Kidney tubule cell (primary cell): ENCODE measurements at regions not wholly inside any gene's neighbourhood (a gene's known extent, or its start where the extent isn't known, plus 50 kb on each side); places are given as distances from the start of the nearest gene placed in this dataset.
"Not testable (repeated sequence)": the region's sequence is repeated elsewhere in the genome, so short reads cannot be mapped to it uniquely, and the experiment has no call there.

Experiments
- DNase-seq: peaks from one replicate; pipeline ENCODE4 v3.0.0-alpha.2; 2018; ENCODE audit warnings: low spot score

DNA sequence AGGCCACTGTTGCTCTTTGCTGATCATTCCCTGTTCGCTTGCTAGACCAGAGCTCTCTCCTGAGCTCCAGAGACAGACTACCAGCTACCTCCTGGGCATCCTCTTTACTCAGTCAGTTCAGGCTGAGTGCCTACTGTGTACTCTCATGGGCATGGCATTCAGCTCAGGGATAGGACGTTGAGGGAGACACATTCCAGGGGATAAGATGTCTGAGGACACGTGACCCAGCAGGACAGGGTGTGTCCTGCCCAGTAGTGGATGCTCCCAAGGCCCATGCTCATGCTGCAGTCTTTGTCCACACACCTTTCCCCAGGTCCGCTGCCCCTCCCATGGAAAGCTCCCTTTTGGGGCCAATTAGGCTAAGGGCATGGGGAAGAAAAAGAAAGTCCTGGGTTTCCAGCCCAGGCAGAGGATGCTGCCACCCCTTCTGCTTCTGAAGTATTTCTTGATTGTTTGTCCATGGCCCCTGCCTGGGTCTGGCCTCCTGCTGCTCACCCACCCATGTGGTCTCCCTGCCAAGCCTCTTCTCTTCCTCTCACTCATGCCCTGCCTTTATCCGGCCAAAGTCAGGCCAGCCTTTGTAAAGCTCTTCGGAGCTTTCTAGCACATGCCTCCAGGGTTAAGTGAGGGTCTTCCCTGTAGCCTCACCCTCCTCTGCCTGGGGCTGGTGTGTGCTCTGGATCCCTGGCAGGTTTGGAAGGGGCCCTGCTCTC lies 60.5 kb upstream of the PITX1 start:
- peak; percentile 12 for DNase-seq

DNA sequence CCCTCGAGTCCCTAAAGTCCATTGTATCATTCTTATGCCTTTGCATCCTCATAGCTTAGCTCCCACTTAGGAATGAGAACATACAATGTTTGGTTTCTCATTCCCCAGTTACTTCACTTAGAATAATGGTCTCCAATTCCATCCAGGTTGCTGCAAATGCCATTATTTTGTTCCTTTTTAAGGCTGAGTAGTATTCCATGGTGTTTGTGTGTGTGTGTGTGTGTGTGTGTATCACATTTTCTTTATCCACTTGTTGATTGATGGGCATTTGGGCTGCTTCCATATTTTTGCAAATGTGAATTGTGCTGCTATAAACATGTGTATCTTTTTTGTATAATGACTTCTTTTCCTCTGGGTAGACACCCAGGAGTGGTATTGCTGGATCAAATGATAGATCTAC lies 59.5 kb upstream of the PITX1 start:
- not testable (repeated sequence) for DNase-seq

DNA sequence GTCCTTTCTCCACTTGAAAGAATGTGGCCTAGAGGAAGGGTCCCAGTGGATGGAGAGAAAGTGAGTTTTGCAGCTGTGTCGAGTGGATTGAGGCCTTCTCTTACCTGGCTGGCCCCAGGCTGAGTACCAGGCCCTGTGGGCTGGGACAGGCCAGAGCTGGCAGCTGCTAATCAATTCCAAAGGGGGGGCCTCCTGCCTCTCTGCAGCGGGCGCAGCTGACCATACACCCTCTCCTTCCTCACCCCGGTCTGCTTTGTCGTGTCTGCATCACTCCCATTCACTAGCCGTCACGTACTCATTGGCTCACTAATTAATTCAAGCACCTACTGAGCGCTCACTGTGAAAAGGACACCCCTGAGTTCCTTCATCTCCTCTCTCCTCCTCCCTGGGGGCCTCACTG lies 58.4 kb upstream of the PITX1 start:
- no peak for DNase-seq

DNA sequence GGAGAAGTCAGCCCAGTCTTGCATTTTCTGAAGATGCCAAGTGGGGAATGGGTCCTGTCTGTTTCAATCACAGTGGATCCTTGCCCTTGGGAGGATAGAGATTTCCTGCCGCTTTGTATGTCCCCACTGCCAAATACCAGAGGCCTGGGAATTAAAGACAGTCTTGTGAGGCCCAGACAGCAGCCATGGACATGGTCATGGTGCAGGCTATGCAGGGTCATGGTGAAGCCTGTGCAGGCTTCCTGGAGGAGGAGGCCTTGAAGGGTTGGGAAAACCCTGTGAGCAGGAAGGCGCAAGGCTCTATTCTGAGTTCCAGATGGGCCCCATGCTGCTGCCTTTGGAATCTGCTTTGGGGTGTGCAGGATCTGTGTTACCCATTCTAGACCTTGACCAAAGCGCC lies 57.3 kb upstream of the PITX1 start:
- DNase-seq, result no peak

DNA sequence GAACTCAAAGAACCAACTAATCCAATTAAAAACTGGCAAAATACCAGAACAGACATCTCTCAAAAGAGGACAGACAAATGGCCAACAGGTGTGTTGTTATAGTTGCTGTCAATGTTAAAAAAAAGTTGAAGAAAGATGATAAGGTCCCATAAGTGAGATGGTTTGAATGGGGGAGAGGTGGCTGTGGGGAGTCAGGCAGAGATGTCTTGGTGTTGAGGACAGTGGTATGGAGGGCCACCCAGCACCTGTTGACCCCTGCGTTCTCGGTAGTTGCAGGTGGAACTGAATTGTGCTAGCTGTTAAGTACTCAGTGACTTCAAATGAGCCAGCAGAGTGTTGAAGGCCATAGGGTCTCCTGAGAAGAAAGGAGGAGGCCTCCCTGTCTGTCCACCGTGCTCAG lies 55.9 kb upstream of the PITX1 start:
- DNase-seq, result no peak

DNA sequence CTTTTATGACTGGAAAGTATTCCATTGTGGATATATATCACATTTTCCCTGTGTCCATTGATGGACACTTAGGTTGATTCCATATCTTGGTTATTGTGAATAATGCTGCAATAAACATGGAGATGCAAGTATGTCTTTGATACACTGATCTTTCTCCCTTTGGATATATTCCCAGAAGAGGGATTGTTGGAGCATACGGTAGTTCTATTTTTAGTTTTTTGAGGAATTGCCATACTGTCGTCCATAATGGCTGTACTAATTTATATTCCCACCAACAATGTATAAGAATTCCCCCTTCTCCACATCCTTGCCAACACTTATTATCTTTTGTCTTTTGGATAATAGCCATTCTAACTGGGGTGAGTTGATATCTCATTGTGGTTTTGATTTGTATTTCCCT lies 54.9 kb upstream of the PITX1 start:
- DNase-seq, result no peak

DNA sequence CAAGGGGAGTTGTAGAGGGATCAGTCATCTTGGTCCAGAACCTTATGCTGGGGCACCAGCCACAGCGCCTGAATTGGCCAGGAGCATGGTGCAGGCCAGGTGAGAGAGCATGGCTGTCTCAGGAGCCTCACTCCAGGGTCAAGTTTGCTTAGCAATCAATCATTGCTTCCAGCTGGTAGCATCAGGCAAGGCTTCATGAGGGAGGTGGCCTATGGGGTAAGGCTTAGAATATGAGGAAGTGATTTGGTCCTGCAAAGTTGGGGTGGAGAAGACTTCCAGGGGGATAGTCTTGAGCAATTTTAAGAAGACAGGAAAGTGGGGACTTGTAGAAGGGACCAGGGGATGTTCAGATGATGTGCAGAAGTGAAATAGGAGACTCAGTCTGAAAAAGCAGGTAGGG lies 53.9 kb upstream of the PITX1 start:
- no peak for DNase-seq

DNA sequence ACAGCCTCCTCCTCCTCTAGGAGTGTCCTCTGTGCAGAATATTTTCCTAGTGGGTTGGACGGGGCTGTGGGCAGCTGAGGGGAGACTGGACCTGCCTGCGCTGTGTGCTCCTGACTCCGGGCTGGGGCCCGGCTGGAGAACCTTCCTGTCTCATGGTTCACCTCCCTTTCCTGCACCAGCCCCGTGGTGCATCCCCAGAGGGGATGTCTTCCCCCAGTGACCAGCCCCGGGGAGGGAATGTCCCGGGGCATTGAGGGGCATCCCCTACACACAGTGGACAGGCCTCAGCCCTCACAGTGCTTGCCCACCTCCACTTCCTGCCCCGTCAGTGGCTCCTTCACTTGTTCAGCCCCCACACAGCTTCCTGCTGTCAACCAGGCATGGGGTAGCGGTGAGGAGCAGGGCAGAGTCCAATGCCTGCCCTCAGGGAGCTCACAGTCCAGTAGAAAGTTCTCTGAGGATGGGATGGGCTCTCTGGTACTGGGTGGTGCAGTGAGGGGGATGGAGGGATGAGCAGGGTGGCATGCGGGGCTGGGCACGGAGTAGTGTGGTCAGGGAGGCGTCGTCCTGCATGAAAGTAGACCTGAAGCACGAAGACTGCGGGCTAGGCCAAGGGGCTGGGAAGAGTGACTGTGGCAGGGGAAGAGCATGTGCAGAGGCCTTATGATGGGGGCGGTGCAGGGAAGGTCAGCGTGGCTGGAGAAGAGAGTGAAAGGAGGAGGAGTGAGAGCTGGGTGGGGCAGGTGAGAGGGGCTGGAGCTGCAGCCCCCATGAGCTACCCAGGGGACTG lies 52.1 kb upstream of the PITX1 start:
- no peak for DNase-seq

DNA sequence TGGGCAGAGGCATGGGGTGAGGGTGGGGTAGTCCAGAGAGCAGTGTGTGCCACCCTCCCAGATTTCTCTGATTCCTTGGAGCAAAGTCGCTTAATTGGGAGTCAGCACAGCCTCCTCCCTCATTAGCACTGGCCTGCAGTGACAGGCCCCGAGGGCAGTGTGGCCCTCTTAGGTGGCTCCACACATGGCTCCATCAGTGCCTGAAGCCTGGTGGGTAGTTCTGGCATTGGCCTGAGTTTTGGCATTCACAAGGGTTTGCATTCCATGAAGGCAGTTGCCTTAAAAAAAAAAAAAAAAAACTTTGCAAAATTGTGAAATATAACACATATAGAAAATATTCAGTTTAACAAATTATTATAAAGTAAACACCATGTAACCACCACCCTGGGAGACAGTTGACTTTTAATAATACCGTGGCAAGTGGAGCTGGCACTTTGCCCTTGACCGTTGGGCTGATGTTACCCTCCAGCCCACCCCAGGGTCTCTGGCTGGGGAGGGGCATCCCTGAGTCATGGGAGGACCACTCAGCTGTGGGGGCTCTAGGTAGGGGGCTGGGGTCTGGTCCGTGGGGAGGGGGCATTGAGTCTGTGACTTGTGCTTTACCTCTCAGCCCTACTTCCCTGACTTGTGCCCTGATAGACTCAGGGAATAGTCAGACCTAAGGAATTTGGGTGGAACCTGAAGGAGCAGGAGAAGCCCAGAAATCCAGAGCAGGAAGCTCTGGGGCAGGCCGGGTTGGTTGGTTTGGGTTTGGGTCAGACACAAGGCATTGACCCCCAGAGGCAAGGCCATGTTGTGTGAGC lies 51.3 kb upstream of the PITX1 start:
- peak; percentile 21 for DNase-seq
